GM23248 (cell line): ENCODE measurements at regions not wholly inside any gene's neighbourhood (a gene's known extent, or its start where the extent isn't known, plus 50 kb on each side); places are given as distances from the start of the nearest gene placed in this dataset.

Experiments
- DNase-seq: peaks from one replicate; pipeline ENCODE4 v3.0.0-alpha.2; 2015
- H2AFZ ChIP-seq: fragments of 200-600 bp; sonication (generic); 2 replicates; pipeline ENCODE4 v1.6.1; 2016; ENCODE audit warnings: antibody characterized with exemption
- H3F3A ChIP-seq: fragments of 200-600 bp; sonication (generic); 2 replicates; pipeline ENCODE4 v1.6.1; 2016; ENCODE audit warnings: mild to moderate bottlenecking, antibody characterized with exemption, mixed run types; ENCODE audit not compliant: insufficient read depth
- H3K27ac ChIP-seq: fragments of 200-600 bp; sonication (generic); 2 replicates; pipeline ENCODE4 v1.5.1; 2016; ENCODE audit warnings: mild to moderate bottlenecking
- H3K27me3 ChIP-seq: fragments of 200-600 bp; sonication (generic); replicated peaks from 2 replicates; pipeline ENCODE4 v1.6.1; 2016; ENCODE audit warnings: mild to moderate bottlenecking; ENCODE audit not compliant: insufficient read depth
- H3K36me3 ChIP-seq: fragments of 200-600 bp; sonication (generic); 2 replicates; pipeline ENCODE4 v1.6.1; 2016; ENCODE audit warnings: low read depth, mild to moderate bottlenecking
- H3K4me1 ChIP-seq: fragments of 200-600 bp; sonication (generic); 2 replicates; pipeline ENCODE4 v1.6.1; 2016; ENCODE audit warnings: mild to moderate bottlenecking; ENCODE audit not compliant: insufficient read depth
- H3K4me2 ChIP-seq: fragments of 200-600 bp; sonication (generic); one replicate; pipeline ENCODE4 v1.6.1; 2016; ENCODE audit warnings: mild to moderate bottlenecking; ENCODE audit not compliant: unreplicated experiment
- H3K4me3 ChIP-seq: fragments of 200-600 bp; sonication (generic); 2 replicates; pipeline ENCODE4 v1.5.1; 2016; ENCODE audit warnings: mild to moderate bottlenecking
- H3K79me2 ChIP-seq: fragments of 200-600 bp; sonication (generic); 2 replicates; pipeline ENCODE4 v1.6.1; 2016; ENCODE audit warnings: mild to moderate bottlenecking; ENCODE audit not compliant: insufficient read depth
- H3K9ac ChIP-seq: fragments of 200-600 bp; sonication (generic); 2 replicates; pipeline ENCODE4 v1.6.1; 2016; ENCODE audit warnings: mild to moderate bottlenecking
- H3K9me2 ChIP-seq: fragments of 200-600 bp; sonication (generic); 2 replicates; pipeline ENCODE4 v1.6.1; 2016; ENCODE audit warnings: mixed run types, mild to moderate bottlenecking, moderate library complexity; ENCODE audit not compliant: insufficient read depth
- H3K9me3 ChIP-seq: fragments of 200-600 bp; sonication (generic); one replicate; pipeline ENCODE4 v1.6.1; 2017; ENCODE audit warnings: low read depth
- H4K20me1 ChIP-seq: fragments of 200-600 bp; sonication (generic); 2 replicates; pipeline ENCODE4 v1.6.0; 2016; ENCODE audit not compliant: insufficient read depth
- EZH2 ChIP-seq: fragments of 200-600 bp; sonication (generic); IDR thresholded peaks from 2 replicates; pipeline ENCODE4 v1.6.1; 2018; ENCODE audit warnings: antibody characterized with exemption, mild to moderate bottlenecking; ENCODE audit not compliant: insufficient read depth, poor library complexity, severe bottlenecking
- EZH2phosphoT487 ChIP-seq: fragments of 200-600 bp; sonication (generic); IDR thresholded peaks from 2 replicates; pipeline ENCODE4 v1.6.1; 2018; ENCODE audit warnings: antibody characterized with exemption, moderate library complexity, mild to moderate bottlenecking, low read depth; ENCODE audit not compliant: insufficient read depth
- WGBS, 2 experiments: methylation state at CpG; one replicate each; pipeline ENCODE4 v1.1.6; 2015 to 2017; ENCODE audit warnings: low lambda C conversion rate in 2 of 2, low coverage in 1 of 2; ENCODE audit errors: missing lambda C conversion rate in 2 of 2; 5-methylcytosine and 5-hydroxymethylcytosine counted together
- in situ Hi-C: fragments of 300-500 bp; cut with MboI; formaldehyde crosslinking; loops from 2 replicates; pipeline ENCODE4 v1.15.0; 2020

GRCh38 chr21:31483146-31483545 lies 139.1 kb upstream of the TIAM1 start:
- H3K4me1 ChIP-seq: no peaks in the 10 kb centered on the region
- DNase-seq: no peak
- H3K27ac ChIP-seq: no peak overlapping the region
- H3K27me3 ChIP-seq: 0 out of 2 replicates have a peak, but pooled peaks cover 1% of the 10 kb centered on the region
- H4K20me1 ChIP-seq: no peaks in the 10 kb centered on the region
- H3F3A ChIP-seq: no peaks in the 10 kb centered on the region
- H3K4me2 ChIP-seq: no peak overlapping the region
- H3K9me2 ChIP-seq: no peaks in the 10 kb centered on the region
- H3K36me3 ChIP-seq: no peaks in the 10 kb centered on the region
- H3K79me2 ChIP-seq: no peaks in the 10 kb centered on the region
- 26 to 34% methylated on average over 4 of the region's 4 CpGs for WGBS, 2 experiments
- no peak overlapping the region for H3K4me3 ChIP-seq
- no peak overlapping the region for H2AFZ ChIP-seq
- in situ Hi-C loops: no loop called here
- TF ChIP-seq EZH2 (no peak), EZH2phosphoT487 (no peak)
- no peaks in the 10 kb centered on the region for H3K9me3 ChIP-seq
- H3K9ac ChIP-seq: no peak overlapping the region

GRCh38 chr21:31482460-31482859 lies 138.4 kb upstream of the TIAM1 start:
- Histone ChIP-seq H4K20me1 (no peaks in the 10 kb centered on the region), H3K4me2 (no peak overlapping the region), H3K9me2 (no peaks in the 10 kb centered on the region), H3K9ac (no peak overlapping the region), H3F3A (no peaks in the 10 kb centered on the region), H2AFZ (no peak overlapping the region), H3K27ac (no peak overlapping the region), H3K4me1 (no peaks in the 10 kb centered on the region), H3K36me3 (no peaks in the 10 kb centered on the region), H3K27me3 (0 out of 2 replicates have a peak, but pooled peaks cover 8% of the 10 kb centered on the region), H3K9me3 (no peaks in the 10 kb centered on the region), H3K79me2 (no peaks in the 10 kb centered on the region), H3K4me3 (no peak overlapping the region)
- no peak for TF ChIP-seq EZH2phosphoT487
- TF ChIP-seq EZH2: no peak
- no peak for DNase-seq
- 50 to 54% methylated on average over 5 of the region's 5 CpGs for whole genome bisulfite sequencing, 2 experiments
- in situ Hi-C loops: no loop called here

GRCh38 chr21:31480228-31480627 lies 136.2 kb upstream of the TIAM1 start:
- H3K9me3 ChIP-seq: no peaks in the 10 kb centered on the region
- H3K9ac ChIP-seq: no peak overlapping the region
- no peak overlapping the region for H2AFZ ChIP-seq
- no peaks in the 10 kb centered on the region for H3K4me1 ChIP-seq
- no peaks in the 10 kb centered on the region for H3K79me2 ChIP-seq
- H3K9me2 ChIP-seq: no peaks in the 10 kb centered on the region
- H3F3A ChIP-seq: no peaks in the 10 kb centered on the region
- in situ Hi-C loops: no loop called here
- H3K4me2 ChIP-seq: no peak overlapping the region
- 0 out of 2 replicates have a peak, but pooled peaks cover 8% of the 10 kb centered on the region for H3K27me3 ChIP-seq
- no peak overlapping the region for H3K27ac ChIP-seq
- H3K4me3 ChIP-seq: no peak overlapping the region
- no peaks in the 10 kb centered on the region for H3K36me3 ChIP-seq
- no peak for DNase-seq
- no peaks in the 10 kb centered on the region for H4K20me1 ChIP-seq
- TF ChIP-seq EZH2 (no peak), EZH2phosphoT487 (no peak)
- WGBS, 2 experiments: 57 to 65% methylated on average over 1 of the region's 1 CpG

- WGBS, 2 experiments: 44 to 51% methylated on average over 6 of the region's 6 CpGs
- Histone ChIP-seq H3F3A (no peaks in the 10 kb centered on the region), H3K4me2 (no peak overlapping the region), H3K4me1 (no peaks in the 10 kb centered on the region), H3K36me3 (no peaks in the 10 kb centered on the region), H4K20me1 (no peaks in the 10 kb centered on the region), H2AFZ (no peak overlapping the region), H3K4me3 (no peak overlapping the region), H3K9me3 (no peaks in the 10 kb centered on the region), H3K27ac (no peak overlapping the region), H3K27me3 (0 out of 2 replicates have a peak, but pooled peaks cover 8% of the 10 kb centered on the region), H3K79me2 (no peaks in the 10 kb centered on the region), H3K9ac (no peak overlapping the region), H3K9me2 (no peaks in the 10 kb centered on the region)
- in situ Hi-C loops: no loop called here
- TF ChIP-seq EZH2: no peak
- no peak for TF ChIP-seq EZH2phosphoT487
- DNase-seq: no peak
Observed at GRCh38 chr21:31479714-31480113, 135.7 kb upstream of the TIAM1 start.

GRCh38 chr21:31479222-31479621 lies 135.2 kb upstream of the TIAM1 start:
- Histone ChIP-seq H3K27me3 (0 out of 2 replicates have a peak, but pooled peaks cover 8% of the 10 kb centered on the region), H3K4me2 (no peak overlapping the region), H3K79me2 (no peaks in the 10 kb centered on the region), H3K36me3 (no peaks in the 10 kb centered on the region), H3K9me2 (no peaks in the 10 kb centered on the region), H3F3A (no peaks in the 10 kb centered on the region), H3K4me3 (no peak overlapping the region), H2AFZ (no peak overlapping the region), H3K27ac (no peak overlapping the region), H3K4me1 (no peaks in the 10 kb centered on the region), H3K9me3 (no peaks in the 10 kb centered on the region), H3K9ac (no peak overlapping the region), H4K20me1 (no peaks in the 10 kb centered on the region)
- in situ Hi-C loops: no loop called here
- no peak for DNase-seq
- 84 to 85% methylated on average over 8 of the region's 8 CpGs for WGBS, 2 experiments
- TF ChIP-seq EZH2: no peak
- TF ChIP-seq EZH2phosphoT487: no peak
